Activated CD4-positive, CD25-positive, alpha-beta regulatory T cell (primary cell): ENCODE measurements at regions not wholly inside any gene's neighbourhood (a gene's known extent, or its start where the extent isn't known, plus 50 kb on each side); places are given as distances from the start of the nearest gene placed in this dataset.

ENCODE experiments used
- DNase-seq, 4 experiments: peaks; one replicate each; lab custom pipeline; 2025; lab: John Stamatoyannopoulos, UW

GRCh38 chr3:150216866-150217600, 191.1 kb upstream of the TSC22D2 start:
- no peak for DNase-seq

- no peak for DNase-seq
Observed at GRCh38 chr3:150216041-150216811, 191.9 kb upstream of the TSC22D2 start.

GRCh38 chr3:150215616-150216015, 192.5 kb upstream of the TSC22D2 start:
- no peak for DNase-seq

- DNase-seq, result no peak
Observed at GRCh38 chr3:150213577-150213976, 194.5 kb upstream of the TSC22D2 start.

- DNase-seq, result no peak
Observed at GRCh38 chr3:150210461-150211110, 197.5 kb upstream of the TSC22D2 start.

- no peak for DNase-seq
Observed at GRCh38 chr3:150203273-150203672, 204.8 kb upstream of the TSC22D2 start.

GRCh38 chr3:150202711-150203110, 205.4 kb upstream of the TSC22D2 start:
- no peak for DNase-seq

GRCh38 chr3:150194957-150195356, 213.1 kb upstream of the TSC22D2 start:
- no peak for DNase-seq

- DNase-seq, result no peak
Observed at GRCh38 chr3:150194513-150194912, 213.6 kb upstream of the TSC22D2 start.

GRCh38 chr3:150184426-150185071, 213.9 kb upstream of the PFN2 start:
- DNase-seq, result no peak

GRCh38 chr3:150183678-150184425, 213.2 kb upstream of the PFN2 start:
- DNase-seq, result no peak

- no peak for DNase-seq
Observed at GRCh38 chr3:150180334-150180733, 209.6 kb upstream of the PFN2 start.

- no peak for DNase-seq
Observed at GRCh38 chr3:150179330-150179729, 208.6 kb upstream of the PFN2 start.

- DNase-seq, result no peak
Observed at GRCh38 chr3:150177673-150178381, 207.1 kb upstream of the PFN2 start.

- DNase-seq, result no peak
Observed at GRCh38 chr3:150174179-150174578, 203.5 kb upstream of the PFN2 start.

GRCh38 chr3:150172356-150172755, 201.7 kb upstream of the PFN2 start:
- no peak for DNase-seq

GRCh38 chr3:150170852-150171520, 200.3 kb upstream of the PFN2 start:
- no peak for DNase-seq

- no peak for DNase-seq
Observed at GRCh38 chr3:150169330-150169940, 198.7 kb upstream of the PFN2 start.

GRCh38 chr3:150168698-150169097, 198.0 kb upstream of the PFN2 start:
- no peak for DNase-seq
